Urinary bladder (tissue), 3 donors: ENCODE measurements at regions not wholly inside any gene's neighbourhood (a gene's known extent, or its start where the extent isn't known, plus 50 kb on each side); places are given as distances from the start of the nearest gene placed in this dataset.

Experiments
- DNase-seq: peaks from one replicate; pipeline ENCODE4 v3.0.0-alpha.2; 2015; ENCODE audit errors: extremely low spot score
- H3K27ac ChIP-seq: one replicate; pipeline ENCODE4 v1.5.1; 2013; ENCODE audit warnings: low read depth, mild to moderate bottlenecking, moderate library complexity
- H3K36me3 ChIP-seq: one replicate; pipeline ENCODE4 v1.6.1; 2013; ENCODE audit warnings: mild to moderate bottlenecking, moderate library complexity; ENCODE audit not compliant: insufficient read depth
- H3K4me1 ChIP-seq: one replicate; pipeline ENCODE4 v1.6.1; 2013; ENCODE audit warnings: mild to moderate bottlenecking, moderate library complexity; ENCODE audit not compliant: insufficient read depth
- H3K4me3 ChIP-seq: one replicate; pipeline ENCODE4 v1.5.1; 2013; ENCODE audit warnings: low read depth, low read length
- WGBS: extraction: QIAGEN DNeasy Blood & Tissue Kit; methylation state at CpG from one replicate; pipeline ENCODE4 v1.1.7; 2013; 5-methylcytosine and 5-hydroxymethylcytosine counted together
- donor health status: healthy with polysubstance abuse.
- donor health status: healthy.

- no peaks in the 10 kb centered on the region for H3K36me3 ChIP-seq
- no peaks in the 10 kb centered on the region for H3K4me1 ChIP-seq
- H3K4me3 ChIP-seq, result no peak overlapping the region
- H3K27ac ChIP-seq, result no peak overlapping the region
- DNase-seq, result no peak
- 70% methylated on average over 1 of the region's 1 CpG for WGBS
Observed at GRCh38 chr13:86737334-86737932, 933.7 kb upstream of the SLITRK5 start.

- no peaks in the 10 kb centered on the region for H3K36me3 ChIP-seq
- no peak overlapping the region for H3K4me3 ChIP-seq
- DNase-seq, result no peak
- no peak overlapping the region for H3K27ac ChIP-seq
- 42% methylated on average over 2 of the region's 2 CpGs for WGBS
- no peaks in the 10 kb centered on the region for H3K4me1 ChIP-seq
Observed at GRCh38 chr13:86741762-86742285, 929.3 kb upstream of the SLITRK5 start.

GRCh38 chr13:86757236-86757978 is 913.8 kb upstream of the SLITRK5 start:
- no peak overlapping the region for H3K27ac ChIP-seq
- no peak for DNase-seq
- H3K4me1 ChIP-seq, result no peaks in the 10 kb centered on the region
- WGBS, result 82% methylated on average over 9 of the region's 9 CpGs
- H3K36me3 ChIP-seq, result no peaks in the 10 kb centered on the region
- no peak overlapping the region for H3K4me3 ChIP-seq

GRCh38 chr13:86758116-86758515 is 913.1 kb upstream of the SLITRK5 start:
- Histone ChIP-seq H3K4me1 (no peaks in the 10 kb centered on the region), H3K4me3 (no peak overlapping the region), H3K36me3 (no peaks in the 10 kb centered on the region), H3K27ac (no peak overlapping the region)
- WGBS, result 91% methylated on average over 4 of the region's 4 CpGs
- DNase-seq, result no peak

- WGBS, result 93% methylated on average over 5 of the region's 5 CpGs
- Histone ChIP-seq H3K4me3 (no peak overlapping the region), H3K27ac (no peak overlapping the region), H3K4me1 (no peaks in the 10 kb centered on the region), H3K36me3 (no peaks in the 10 kb centered on the region)
- DNase-seq, result no peak
Observed at GRCh38 chr13:86760620-86761019, 910.6 kb upstream of the SLITRK5 start.

GRCh38 chr13:86765462-86765861 is 905.7 kb upstream of the SLITRK5 start:
- DNase-seq, result no peak
- Histone ChIP-seq H3K27ac (no peak overlapping the region), H3K36me3 (no peaks in the 10 kb centered on the region), H3K4me3 (no peak overlapping the region), H3K4me1 (no peaks in the 10 kb centered on the region)
- WGBS, result 72% methylated on average over 3 of the region's 3 CpGs

- no peak for DNase-seq
- H3K4me3 ChIP-seq, result no peak overlapping the region
Observed at GRCh38 chr13:86788616-86789015, 882.6 kb upstream of the SLITRK5 start.

GRCh38 chr13:86792153-86792651 is 879.0 kb upstream of the SLITRK5 start:
- 93% methylated on average over 49 of the region's 49 CpGs for WGBS
- no peaks in the 10 kb centered on the region for H3K36me3 ChIP-seq
- no peak overlapping the region for H3K4me3 ChIP-seq
- no peak overlapping the region for H3K27ac ChIP-seq
- H3K4me1 ChIP-seq, result no peaks in the 10 kb centered on the region
- no peak for DNase-seq

More at GRCh38 chr13:86788616-86789015, 882.6 kb upstream of the SLITRK5 start:
- WGBS, result 67% methylated on average over 2 of the region's 2 CpGs
- Histone ChIP-seq H3K4me1 (no peaks in the 10 kb centered on the region), H3K27ac (no peak overlapping the region), H3K36me3 (no peaks in the 10 kb centered on the region)

GRCh38 chr13:86795858-86796257 is 875.3 kb upstream of the SLITRK5 start:
- no peak overlapping the region for H3K4me3 ChIP-seq
- DNase-seq, result no peak
- 60% methylated on average over 2 of the region's 2 CpGs for WGBS
- no peaks in the 10 kb centered on the region for H3K36me3 ChIP-seq
- no peaks in the 10 kb centered on the region for H3K4me1 ChIP-seq
- H3K27ac ChIP-seq, result no peak overlapping the region

- Histone ChIP-seq H3K36me3 (no peaks in the 10 kb centered on the region), H3K4me1 (no peaks in the 10 kb centered on the region), H3K27ac (no peak overlapping the region), H3K4me3 (no peak overlapping the region)
- WGBS, result 70% methylated on average over 1 of the region's 1 CpG
- DNase-seq, result no peak
Observed at GRCh38 chr13:86810361-86810760, 860.8 kb upstream of the SLITRK5 start.

- no peak for DNase-seq
- WGBS, result 43% methylated on average over 1 of the region's 1 CpG
- no peaks in the 10 kb centered on the region for H3K4me1 ChIP-seq
- no peak overlapping the region for H3K27ac ChIP-seq
- H3K4me3 ChIP-seq, result no peak overlapping the region
- H3K36me3 ChIP-seq, result no peaks in the 10 kb centered on the region
Observed at GRCh38 chr13:86813198-86813597, 858.0 kb upstream of the SLITRK5 start.

- no peak overlapping the region for H3K27ac ChIP-seq
- no peak for DNase-seq
- WGBS, result 94% methylated on average over 1 of the region's 1 CpG
- H3K4me3 ChIP-seq, result no peak overlapping the region
- no peaks in the 10 kb centered on the region for H3K4me1 ChIP-seq
- no peaks in the 10 kb centered on the region for H3K36me3 ChIP-seq
Observed at GRCh38 chr13:86825410-86825809, 845.8 kb upstream of the SLITRK5 start.

GRCh38 chr13:86826232-86826631 is 844.9 kb upstream of the SLITRK5 start:
- 59% methylated on average over 3 of the region's 3 CpGs for WGBS
- DNase-seq, result no peak

GRCh38 chr13:86830046-86830445 is 841.1 kb upstream of the SLITRK5 start:
- 40% methylated on average over 4 of the region's 4 CpGs for WGBS
- no peak overlapping the region for H3K4me3 ChIP-seq
- H3K36me3 ChIP-seq, result no peaks in the 10 kb centered on the region
- no peak for DNase-seq
- H3K4me1 ChIP-seq, result no peaks in the 10 kb centered on the region
- no peak overlapping the region for H3K27ac ChIP-seq

More at GRCh38 chr13:86826232-86826631, 844.9 kb upstream of the SLITRK5 start:
- Histone ChIP-seq H3K36me3 (no peaks in the 10 kb centered on the region), H3K4me3 (no peak overlapping the region), H3K4me1 (no peaks in the 10 kb centered on the region), H3K27ac (no peak overlapping the region)
